Lower leg skin (tissue), 3 donors: ENCODE measurements at regions not wholly inside any gene's neighbourhood (a gene's known extent, or its start where the extent isn't known, plus 50 kb on each side); places are given as distances from the start of the nearest gene placed in this dataset.

Experiments
- POLR2A ChIP-seq, 2 donors: fragments of 450-650 bp; IDR thresholded peaks; one replicate each; pipeline ENCODE4 v1.6.1; 2016 to 2017; ENCODE audit warnings: antibody characterized with exemption in 2 of 2, mild to moderate bottlenecking in 1 of 2, moderate library complexity in 1 of 2
- TF ChIP-seq, protein P1 (sequence below), 3 donors: fragments of 450-650 bp; IDR thresholded peaks; one replicate each; pipeline ENCODE4 v1.5.1; 2016; ENCODE audit warnings: antibody characterized with exemption in 3 of 3, mild to moderate bottlenecking in 3 of 3, moderate library complexity in 2 of 3

- TF ChIP-seq, protein P1, sequence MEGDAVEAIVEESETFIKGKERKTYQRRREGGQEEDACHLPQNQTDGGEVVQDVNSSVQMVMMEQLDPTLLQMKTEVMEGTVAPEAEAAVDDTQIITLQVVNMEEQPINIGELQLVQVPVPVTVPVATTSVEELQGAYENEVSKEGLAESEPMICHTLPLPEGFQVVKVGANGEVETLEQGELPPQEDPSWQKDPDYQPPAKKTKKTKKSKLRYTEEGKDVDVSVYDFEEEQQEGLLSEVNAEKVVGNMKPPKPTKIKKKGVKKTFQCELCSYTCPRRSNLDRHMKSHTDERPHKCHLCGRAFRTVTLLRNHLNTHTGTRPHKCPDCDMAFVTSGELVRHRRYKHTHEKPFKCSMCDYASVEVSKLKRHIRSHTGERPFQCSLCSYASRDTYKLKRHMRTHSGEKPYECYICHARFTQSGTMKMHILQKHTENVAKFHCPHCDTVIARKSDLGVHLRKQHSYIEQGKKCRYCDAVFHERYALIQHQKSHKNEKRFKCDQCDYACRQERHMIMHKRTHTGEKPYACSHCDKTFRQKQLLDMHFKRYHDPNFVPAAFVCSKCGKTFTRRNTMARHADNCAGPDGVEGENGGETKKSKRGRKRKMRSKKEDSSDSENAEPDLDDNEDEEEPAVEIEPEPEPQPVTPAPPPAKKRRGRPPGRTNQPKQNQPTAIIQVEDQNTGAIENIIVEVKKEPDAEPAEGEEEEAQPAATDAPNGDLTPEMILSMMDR (IDR thresholded peaks at IDR 0.05), result no peak
- TF ChIP-seq POLR2A (IDR thresholded peaks at IDR 0.05), result no peak
These were observed 277.9 kb upstream of the THSD7B start for GRCh38 chr2:136487421-136487820.
